Mammary epithelial cell (primary cell): ENCODE measurements at regions not wholly inside any gene's neighbourhood (a gene's known extent, or its start where the extent isn't known, plus 50 kb on each side); places are given as distances from the start of the nearest gene placed in this dataset.

Source experiments
- CTCF ChIP-seq, 2 donors: IDR thresholded peaks in 1 of 2; conservative IDR thresholded peaks in 1 of 2; 2 replicates each; pipeline ENCODE4 v1.5.1; 2011 to 2012; ENCODE audit warnings: inconsistent platforms in 2 of 2, low read length in 2 of 2, mild to moderate bottlenecking in 2 of 2, control low read depth in 1 of 2, low read depth in 1 of 2; ENCODE audit not compliant: insufficient read depth in 1 of 2; ENCODE audit errors: extremely low read depth in 1 of 2
- EZH2 ChIP-seq: IDR thresholded peaks from 2 replicates; pipeline ENCODE4 v1.6.1; 2012; ENCODE audit warnings: low read length, inconsistent platforms, borderline replicate concordance

GRCh38 chr9:135248111-135248510 lies 160.6 kb downstream of the OLFM1 start:
- TF ChIP-seq EZH2 (no peak), CTCF (conservative IDR thresholded peaks at IDR 0.05 in 1 of 2, IDR thresholded peaks at IDR 0.05 in 1 of 2; ENCODE audit: extremely low read depth in 1 of 2, insufficient read depth in 1 of 2, low read depth in 1 of 2, low read length in 2 of 2) (no peak)
